ENCODE measurements at regions not wholly inside any gene's neighbourhood (a gene's known extent, or its start where the extent isn't known, plus 50 kb on each side); places are given as distances from the start of the nearest gene placed in this dataset.

GRCh38 chr3:194023501-194024280, 112.3 kb upstream of the HES1 start:
- TF ChIP-seq CTCF (conservative IDR thresholded peaks at IDR 0.05) = no peak
- Mint-ChIP-seq H3K4me3 (no peak overlapping the region), H3K27me3 (no peaks in the 10 kb centered on the region), H3K27ac (no peak overlapping the region), H3K36me3 (no peaks in the 10 kb centered on the region), H3K9me3 (peaks cover 3% of the 10 kb centered on the region), H3K4me1 (ENCODE audit: unreplicated experiment) (peaks cover 21% of the 10 kb centered on the region)
- DNase-seq (ENCODE audit: extremely low spot score, unreplicated experiment) = no peak

DNA sequence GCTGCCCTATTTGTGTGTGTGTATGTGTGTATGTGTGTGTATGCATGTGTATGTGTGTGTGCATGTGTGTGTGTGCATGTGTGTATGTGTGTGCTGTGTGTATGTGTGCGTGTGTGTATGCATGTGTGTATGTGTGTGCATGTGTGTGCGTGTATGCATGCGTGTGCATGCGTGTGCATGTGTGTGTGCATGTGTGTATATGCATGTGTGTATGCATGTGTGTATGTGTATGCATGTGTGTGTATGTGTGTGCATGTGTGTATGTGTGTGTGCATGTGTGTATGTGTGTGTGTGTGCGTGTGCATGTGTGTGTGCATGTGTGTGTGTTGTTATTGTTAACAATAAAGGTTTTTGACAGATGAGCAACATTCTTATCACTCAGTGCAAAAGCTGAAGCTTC, 110.8 kb upstream of the HES1 start:
- Mint-ChIP-seq H3K36me3 (no peaks in the 10 kb centered on the region), H3K4me1 (ENCODE audit: unreplicated experiment) (peaks cover 15% of the 10 kb centered on the region), H3K27me3 (no peaks in the 10 kb centered on the region), H3K9me3 (peaks cover 7% of the 10 kb centered on the region), H3K4me3 (no peak overlapping the region), H3K27ac (no peak overlapping the region)
- no peak for DNase-seq (ENCODE audit: extremely low spot score, unreplicated experiment)
- no peak for TF ChIP-seq CTCF (conservative IDR thresholded peaks at IDR 0.05)

DNA sequence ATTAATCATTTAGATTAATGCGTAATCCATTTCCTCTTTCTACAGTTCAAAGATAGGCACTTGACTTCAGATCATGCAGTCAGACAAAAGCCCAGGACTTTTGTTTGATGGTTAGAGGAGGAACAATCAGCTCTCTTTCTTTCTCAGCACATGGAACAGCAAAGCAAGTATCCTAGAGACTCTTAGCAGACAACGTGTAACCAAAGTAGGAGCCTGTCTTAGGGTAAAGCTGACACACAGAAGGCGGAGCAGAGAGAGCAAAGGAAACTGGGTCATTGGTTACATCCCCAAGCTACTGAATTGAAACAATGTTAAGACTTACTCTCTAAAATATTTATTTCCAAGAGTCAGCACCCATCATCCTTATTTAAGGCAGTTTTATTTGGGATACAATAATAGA, 110.0 kb upstream of the HES1 start:
- Mint-ChIP-seq H3K4me1 (ENCODE audit: unreplicated experiment) (peaks cover 13% of the 10 kb centered on the region), H3K36me3 (no peaks in the 10 kb centered on the region), H3K27me3 (no peaks in the 10 kb centered on the region), H3K4me3 (no peak overlapping the region), H3K27ac (no peak overlapping the region), H3K9me3 (peaks cover 7% of the 10 kb centered on the region)
- TF ChIP-seq CTCF (conservative IDR thresholded peaks at IDR 0.05) = no peak
- no peak for DNase-seq (ENCODE audit: extremely low spot score, unreplicated experiment)

- Mint-ChIP-seq H3K36me3 (no peaks in the 10 kb centered on the region), H3K27me3 (no peaks in the 10 kb centered on the region), H3K27ac (no peak overlapping the region), H3K4me1 (ENCODE audit: unreplicated experiment) (peaks cover 28% of the 10 kb centered on the region), H3K4me3 (no peak overlapping the region), H3K9me3 (peaks cover 7% of the 10 kb centered on the region)
- no peak for TF ChIP-seq CTCF (conservative IDR thresholded peaks at IDR 0.05)
- no peak for DNase-seq (ENCODE audit: extremely low spot score, unreplicated experiment)
Measured at GRCh38 chr3:194028434-194029004, 107.4 kb upstream of the HES1 start.

DNA sequence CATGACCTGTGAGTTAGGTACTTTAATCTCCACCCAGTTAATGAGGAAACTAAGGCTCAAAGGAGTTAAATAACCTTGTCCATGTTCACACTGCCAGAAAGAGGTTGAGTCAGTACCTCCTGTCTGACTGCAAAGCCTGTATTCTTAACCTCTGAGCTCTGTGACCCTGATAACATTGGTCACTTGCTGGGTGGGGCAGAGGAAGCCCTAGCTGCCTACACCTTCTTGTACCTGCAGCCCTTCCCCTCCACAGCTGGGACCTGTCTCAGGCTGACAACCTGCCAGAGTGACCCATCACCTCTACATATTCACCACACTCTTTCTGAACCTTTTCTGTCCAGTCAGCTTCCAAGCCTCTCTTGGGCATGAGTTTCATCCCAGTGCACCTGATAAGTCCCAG, 106.1 kb upstream of the HES1 start:
- TF ChIP-seq CTCF (conservative IDR thresholded peaks at IDR 0.05) = no peak
- DNase-seq (ENCODE audit: extremely low spot score, unreplicated experiment) = no peak
- H3K4me3 Mint-ChIP-seq = no peak overlapping the region
- no peak overlapping the region for H3K27ac Mint-ChIP-seq
- no peaks in the 10 kb centered on the region for H3K36me3 Mint-ChIP-seq
- peaks cover 38% of the 10 kb centered on the region for H3K4me1 Mint-ChIP-seq (ENCODE audit: unreplicated experiment)
- peaks cover 7% of the 10 kb centered on the region for H3K9me3 Mint-ChIP-seq
- H3K27me3 Mint-ChIP-seq = peaks cover 4% of the 10 kb centered on the region
